ENCODE measurements at regions not wholly inside any gene's neighbourhood (a gene's known extent, or its start where the extent isn't known, plus 50 kb on each side); places are given as distances from the start of the nearest gene placed in this dataset.
"Not testable (repeated sequence)": the region's sequence is repeated elsewhere in the genome, so short reads cannot be mapped to it uniquely, and the experiment has no call there.

- DNase-seq = no peak
Measured at GRCh38 chr6:98343797-98344196, 490.6 kb upstream of the POU3F2 start.

GRCh38 chr6:98352348-98352747, 482.0 kb upstream of the POU3F2 start:
- no peak for DNase-seq

- no peak for DNase-seq
Measured at GRCh38 chr6:98358173-98358572, 476.2 kb upstream of the POU3F2 start.

- DNase-seq = no peak
Measured at GRCh38 chr6:98366371-98366770, 468.0 kb upstream of the POU3F2 start.

GRCh38 chr6:98380589-98380988, 453.8 kb upstream of the POU3F2 start:
- DNase-seq = no peak

- DNase-seq = no peak
Measured at GRCh38 chr6:98382246-98382645, 452.1 kb upstream of the POU3F2 start.

GRCh38 chr6:98384334-98384733, 450.0 kb upstream of the POU3F2 start:
- no peak for DNase-seq

- no peak for DNase-seq
Measured at GRCh38 chr6:98384801-98385200, 449.6 kb upstream of the POU3F2 start.

GRCh38 chr6:98395610-98396166, 438.7 kb upstream of the POU3F2 start:
- no peak for DNase-seq

- DNase-seq = no peak
Measured at GRCh38 chr6:98416027-98416426, 418.3 kb upstream of the POU3F2 start.

GRCh38 chr6:98416497-98417158, 417.7 kb upstream of the POU3F2 start:
- DNase-seq = not testable (repeated sequence)

GRCh38 chr6:98433325-98434056, 400.9 kb upstream of the POU3F2 start:
- no peak for DNase-seq

- no peak for DNase-seq
Measured at GRCh38 chr6:98443633-98444032, 390.7 kb upstream of the POU3F2 start.

- no peak for DNase-seq
Measured at GRCh38 chr6:98452685-98453084, 381.7 kb upstream of the POU3F2 start.

- DNase-seq = peak in 1 of 2 experiments; percentile 1
Measured at GRCh38 chr6:98454809-98455322, 379.5 kb upstream of the POU3F2 start.

GRCh38 chr6:98458708-98459107, 375.7 kb upstream of the POU3F2 start:
- DNase-seq = no peak

- peak; percentile 23 to 65 for DNase-seq
Measured at GRCh38 chr6:98463038-98464000, 371.1 kb upstream of the POU3F2 start.

- DNase-seq = no peak
Measured at GRCh38 chr6:98467091-98467490, 367.3 kb upstream of the POU3F2 start.

- peak in 1 of 2 experiments; percentile 60 for DNase-seq
Measured at GRCh38 chr6:98467902-98468301, 366.5 kb upstream of the POU3F2 start.

GRCh38 chr6:98469141-98469540, 365.2 kb upstream of the POU3F2 start:
- DNase-seq = peak in 1 of 2 experiments; percentile 18

- no peak for DNase-seq
Measured at GRCh38 chr6:98470821-98471220, 363.6 kb upstream of the POU3F2 start.

- DNase-seq = no peak
Measured at GRCh38 chr6:98471444-98471843, 362.9 kb upstream of the POU3F2 start.

GRCh38 chr6:98477231-98477630, 357.1 kb upstream of the POU3F2 start:
- DNase-seq = no peak
